Stimulated activated CD4-positive, alpha-beta T cell treated with anti-CD3 and anti-CD28 coated beads, Interleukin-15, amount 100 ng/mL, for 24 hours (primary cell): ENCODE measurements at regions not wholly inside any gene's neighbourhood (a gene's known extent, or its start where the extent isn't known, plus 50 kb on each side); places are given as distances from the start of the nearest gene placed in this dataset.
"Not testable (repeated sequence)": the region's sequence is repeated elsewhere in the genome, so short reads cannot be mapped to it uniquely, and the experiment has no call there.

Source experiments
- DNase-seq: peaks from one replicate; pipeline ENCODE4 v3.0.0-alpha.2; 2020

- no peak for DNase-seq
Measured at GRCh38 chr2:58432491-58433170, 191.5 kb upstream of the FANCL start.

GRCh38 chr2:58429014-58429875 lies 188.1 kb upstream of the FANCL start:
- no peak for DNase-seq

- no peak for DNase-seq
Measured at GRCh38 chr2:58428096-58429013, 187.2 kb upstream of the FANCL start.

DNA sequence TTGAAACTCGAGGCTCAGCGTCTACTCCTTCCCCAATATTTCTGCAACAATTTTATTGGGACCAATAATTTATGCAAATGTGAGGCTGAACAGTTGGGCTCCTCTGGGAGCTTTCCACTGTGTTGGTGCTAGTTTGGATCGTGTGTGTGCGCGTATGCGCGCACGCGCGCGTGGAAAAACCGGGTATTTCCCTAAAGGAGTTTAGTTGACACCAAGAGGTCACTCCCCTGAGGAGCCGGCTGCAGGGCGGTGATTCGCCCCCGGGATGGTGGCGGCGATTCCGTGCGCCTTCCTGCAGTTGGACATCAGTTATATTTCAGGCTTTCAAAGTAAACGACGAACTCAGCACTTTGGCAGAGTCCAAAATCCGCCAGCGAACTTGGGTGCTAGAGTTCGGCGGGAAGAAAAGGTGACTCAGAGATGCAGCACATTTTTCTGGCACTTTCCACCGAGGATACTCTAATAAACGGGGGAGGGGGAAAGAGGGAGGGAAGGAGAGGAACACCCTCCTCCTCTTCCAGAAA lies 186.5 kb upstream of the FANCL start:
- DNase-seq = peak; percentile 7

GRCh38 chr2:58425368-58425767 lies 184.2 kb upstream of the FANCL start:
- no peak for DNase-seq

DNA sequence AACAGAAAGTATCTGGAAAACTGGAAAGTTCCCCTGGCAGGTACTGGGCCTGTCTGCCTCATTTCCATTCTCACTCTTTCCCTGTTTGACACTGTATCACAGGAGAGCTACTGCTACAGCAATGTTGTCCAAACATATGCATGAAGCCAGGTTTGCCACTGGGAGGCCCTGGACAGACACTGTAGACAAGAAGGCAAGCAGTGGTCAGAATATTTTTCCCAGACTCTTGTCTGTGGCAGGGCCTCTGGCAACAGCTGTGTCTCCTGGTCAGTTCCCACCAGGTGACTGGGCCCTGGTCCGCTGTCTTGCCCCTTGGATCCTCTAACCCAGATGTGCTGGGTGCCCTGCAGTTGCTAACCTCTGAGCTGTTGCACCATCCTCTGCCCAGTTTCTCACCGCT lies 178.9 kb upstream of the FANCL start:
- DNase-seq = no peak

DNA sequence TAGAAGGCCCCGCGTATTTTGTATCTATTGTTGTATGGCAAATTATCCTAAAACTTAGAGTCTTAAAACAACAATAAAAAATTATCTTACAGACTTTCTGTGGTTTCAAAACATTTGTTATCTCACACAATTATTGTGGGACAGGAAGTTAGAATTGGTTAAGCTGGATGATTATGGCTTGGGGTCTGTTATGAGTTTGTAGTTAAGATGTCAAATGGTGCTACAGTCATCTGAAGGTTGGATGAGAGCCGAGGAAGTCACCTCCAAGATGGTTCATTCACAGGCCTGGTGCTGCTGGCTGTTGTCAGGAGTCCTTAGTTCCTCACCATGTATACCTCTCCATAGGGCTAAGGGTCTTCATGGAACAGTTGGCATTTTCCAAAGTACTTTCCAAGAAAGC lies 175.6 kb upstream of the FANCL start:
- no peak for DNase-seq

DNA sequence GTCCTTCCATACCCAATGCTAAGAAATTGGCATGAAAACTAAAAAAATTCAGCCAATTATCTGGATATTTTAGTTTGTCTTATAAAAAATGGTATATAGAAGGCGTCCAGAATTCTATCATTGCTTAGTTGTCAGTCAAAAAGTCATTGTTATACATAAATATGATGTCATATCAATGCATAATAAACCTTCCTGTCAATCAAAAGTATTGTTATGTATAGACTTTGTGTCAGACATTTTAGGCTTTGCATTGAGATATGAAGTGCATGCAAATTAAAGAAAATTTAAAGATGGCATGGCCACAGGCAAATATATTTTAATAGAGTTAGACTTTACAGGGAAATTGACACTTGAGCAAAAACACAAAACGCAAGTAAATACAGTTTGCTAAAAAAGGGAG lies 173.4 kb upstream of the FANCL start:
- no peak for DNase-seq

DNA sequence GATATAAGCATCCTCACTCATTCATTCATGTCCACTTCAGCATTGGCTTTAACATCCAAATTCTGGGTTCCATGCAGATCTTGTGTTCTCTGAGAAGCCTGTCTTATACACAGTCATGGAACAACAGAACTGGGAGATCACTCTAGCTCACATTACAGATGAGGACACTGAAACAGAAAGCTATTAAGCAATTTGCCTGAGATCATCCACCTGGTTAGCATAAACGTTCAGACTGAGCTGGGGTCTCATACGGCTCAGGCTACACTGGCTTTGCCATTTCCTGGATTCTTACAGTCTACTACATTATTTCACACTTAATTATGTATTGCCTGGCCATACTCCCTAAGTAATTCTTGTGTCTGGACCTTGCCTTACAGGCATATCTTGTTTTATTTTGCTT lies 169.4 kb upstream of the FANCL start:
- no peak for DNase-seq

DNA sequence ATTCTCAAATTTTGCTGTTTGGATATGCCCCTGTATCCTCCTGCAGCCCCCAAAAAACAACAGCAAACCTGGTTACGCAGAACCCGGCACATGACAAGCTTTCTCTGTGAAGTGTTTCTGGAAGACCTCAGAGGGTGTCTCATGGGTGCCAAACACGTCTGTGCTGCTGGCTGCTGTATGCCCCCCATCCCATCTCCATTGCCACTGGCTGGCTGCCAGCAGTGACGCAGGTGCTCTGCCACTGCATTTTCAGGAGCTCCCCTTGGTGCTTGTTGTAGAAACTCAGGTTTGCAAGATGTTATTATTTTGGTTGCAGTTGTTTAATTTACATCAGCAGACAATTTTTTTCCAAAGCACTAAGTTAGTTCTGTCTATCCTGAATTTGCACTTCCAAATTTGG lies 166.4 kb upstream of the FANCL start:
- no peak for DNase-seq

DNA sequence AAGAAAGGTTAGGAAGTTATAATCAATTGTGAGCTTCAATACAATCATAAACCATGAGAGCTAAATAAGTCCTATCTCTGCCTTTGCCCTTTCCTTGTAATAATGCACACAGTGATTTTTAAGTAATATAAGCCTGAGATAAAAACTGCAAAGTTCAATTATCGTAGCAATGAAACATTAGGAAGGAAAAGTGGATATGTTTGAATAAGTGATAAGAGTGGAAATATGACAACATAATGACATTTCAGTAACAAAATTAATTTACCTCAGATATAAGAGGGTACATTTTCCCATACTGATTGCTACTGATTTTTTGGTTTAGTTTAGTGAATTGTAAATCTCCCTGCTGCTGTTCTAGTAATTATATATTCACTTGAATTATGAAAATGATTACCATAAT lies 164.2 kb upstream of the FANCL start:
- no peak for DNase-seq

GRCh38 chr2:58401936-58402335 lies 160.8 kb upstream of the FANCL start:
- DNase-seq = no peak

GRCh38 chr2:58398406-58398805 lies 157.3 kb upstream of the FANCL start:
- no peak for DNase-seq

GRCh38 chr2:58387701-58388100 lies 146.6 kb upstream of the FANCL start:
- DNase-seq = no peak

- DNase-seq = not testable (repeated sequence)
Measured at GRCh38 chr2:58386904-58387303, 145.8 kb upstream of the FANCL start.

DNA sequence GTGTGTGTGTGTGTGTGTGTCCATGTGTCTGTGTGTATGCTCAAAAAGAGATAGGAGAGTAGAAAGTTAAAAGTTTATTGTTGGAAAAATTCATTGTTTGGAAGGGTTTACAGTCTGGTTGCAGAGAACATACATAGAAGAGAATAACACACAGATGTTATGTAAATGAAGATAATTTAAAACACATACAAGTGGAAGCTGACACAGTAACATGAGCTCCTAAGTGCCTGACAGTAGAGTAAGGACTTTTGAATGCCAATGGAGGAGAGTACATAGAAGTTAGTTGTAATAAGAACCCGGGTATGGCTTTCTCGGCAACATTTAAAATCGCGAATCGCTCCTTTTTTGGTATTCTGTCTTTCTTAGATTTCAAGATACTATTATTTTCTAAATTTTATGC lies 137.0 kb upstream of the FANCL start:
- DNase-seq = no peak

GRCh38 chr2:58377181-58377580 lies 136.1 kb upstream of the FANCL start:
- DNase-seq = no peak

DNA sequence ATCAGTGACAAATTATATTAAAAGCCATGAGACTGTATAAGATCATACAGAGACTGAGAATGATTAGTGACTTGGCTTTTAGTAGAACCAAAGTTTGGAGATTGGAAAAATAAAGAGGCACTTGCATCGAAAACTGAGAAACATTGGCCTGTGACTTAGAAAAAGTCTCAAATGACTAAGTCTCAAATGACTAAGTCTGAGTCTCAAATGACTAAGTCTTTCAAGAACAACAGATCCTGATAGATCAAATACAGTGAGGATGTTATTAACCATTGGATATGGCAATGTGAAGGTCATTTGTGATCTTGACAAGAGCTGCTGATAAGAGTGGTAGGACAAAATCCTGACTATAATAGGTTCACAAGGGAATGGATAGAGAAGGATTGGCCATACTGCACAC lies 135.5 kb upstream of the FANCL start:
- DNase-seq = no peak

- no peak for DNase-seq
Measured at GRCh38 chr2:58369594-58369993, 128.5 kb upstream of the FANCL start.

GRCh38 chr2:58364098-58364497 lies 123.0 kb upstream of the FANCL start:
- no peak for DNase-seq

- DNase-seq = no peak
Measured at GRCh38 chr2:58358026-58358425, 116.9 kb upstream of the FANCL start.

DNA sequence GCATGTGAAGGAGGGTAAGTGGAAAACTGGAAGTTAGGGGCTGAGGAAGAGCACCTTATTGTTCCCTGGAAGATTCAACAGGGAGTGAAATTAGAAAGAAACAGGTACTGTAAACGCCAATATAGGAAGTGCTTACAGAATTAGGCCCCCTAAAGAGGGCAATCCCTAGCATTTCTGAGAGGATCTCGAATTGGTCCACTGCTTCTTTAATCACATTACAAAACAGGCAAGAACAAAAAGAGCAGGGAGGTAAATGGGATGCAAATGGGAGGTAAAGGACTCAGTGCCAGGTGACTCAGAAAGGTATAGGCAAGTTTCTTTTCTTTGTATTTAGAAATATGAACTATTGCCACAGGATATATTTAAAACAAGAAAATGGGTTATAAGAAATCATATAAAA lies 116.4 kb upstream of the FANCL start:
- DNase-seq = no peak

- DNase-seq = no peak
Measured at GRCh38 chr2:58354230-58354629, 113.1 kb upstream of the FANCL start.
